HCT116 (cell line): ENCODE measurements at regions not wholly inside any gene's neighbourhood (a gene's known extent, or its start where the extent isn't known, plus 50 kb on each side); places are given as distances from the start of the nearest gene placed in this dataset.

ENCODE experiments used
- ATAC-seq: fragments of 200-7000 bp; cut with Tn5 transposase; 2 replicates; pipeline ENCODE4 v1.9.1; 2020; ENCODE audit warnings: mild to moderate bottlenecking, moderate library complexity
- BruUV-seq: library from RNA; stranded (reverse); fragments of 400-500 nt; replicated peaks from 2 replicates; lab custom pipeline; 2021; lab: Mats Ljungman, UMichigan
- CTCF ChIA-PET: fragments of 300-600 bp; sonication (Branson Sonifier 250); formaldehyde crosslinking; loops from one replicate; lab custom pipeline; 2021; ENCODE audit warnings: antibody characterized with exemption; lab: Charles Lee
- POLR2A ChIA-PET: fragments of 300-600, 350-600 bp; sonication (Branson Sonifier 250); formaldehyde crosslinking; loops from one replicate; lab custom pipeline; 2021; ENCODE audit warnings: antibody characterized with exemption; lab: Charles Lee
- RAD21 ChIA-PET, 2 experiments: fragments of 300-600 bp; sonication (Branson Sonifier 250); formaldehyde crosslinking; loops; one replicate each; lab custom pipeline; 2023; ENCODE audit warnings: low total read pairs in 2 of 2; ENCODE audit not compliant: uncharacterized antibody in 2 of 2, unreplicated experiment in 2 of 2, low non-redundant PET in 1 of 2; lab: Charles Lee
- DNase-seq: peaks from one replicate; pipeline ENCODE4 v3.0.0-alpha.2; 2010; ENCODE audit warnings: low read depth, low spot score
- H2AFZ ChIP-seq: fragments of 200-600 bp; shearing (Covaris generic), sonication (generic); 2 replicates; pipeline ENCODE4 v1.6.1; 2017; ENCODE audit warnings: low read depth, mixed run types, mixed read lengths, antibody characterized with exemption, low read length; ENCODE audit not compliant: poor library complexity, severe bottlenecking
- H3K27ac ChIP-seq: 2 replicates; pipeline ENCODE4 v1.5.1; 2012; ENCODE audit warnings: low read depth, low read length
- H3K27me3 ChIP-seq: fragments of 200-600 bp; sonication (generic); 2 replicates; pipeline ENCODE4 v1.6.1; 2016; ENCODE audit warnings: mixed run types, low read length, mixed read lengths; ENCODE audit not compliant: insufficient read depth
- H3K36me3 ChIP-seq, 2 experiments: fragments of 200-500 bp in 1 of 2; fragments of 200-600 bp in 1 of 2; sonication (Bioruptor generic) in 1 of 2; sonication (generic) in 1 of 2; 2 replicates each; pipeline versions ENCODE4 v1.5.1 to v1.6.1; 2014 to 2016; ENCODE audit warnings: low read length in 2 of 2, inconsistent platforms in 1 of 2, mixed read lengths in 1 of 2, mixed run types in 1 of 2; ENCODE audit not compliant: insufficient read depth in 2 of 2, control insufficient read depth in 1 of 2
- H3K4me1 ChIP-seq, 2 experiments: fragments of 200-600 bp in 1 of 2; sonication (generic) in 1 of 2; 2 replicates each; pipeline versions ENCODE4 v1.5.1 to v1.6.1; 2012 to 2017; ENCODE audit warnings: low read length in 2 of 2, inconsistent platforms in 1 of 2, mild to moderate bottlenecking in 1 of 2, mixed read lengths in 1 of 2, mixed run types in 1 of 2, moderate library complexity in 1 of 2; ENCODE audit not compliant: insufficient read depth in 2 of 2, control insufficient read depth in 1 of 2
- H3K4me2 ChIP-seq: fragments of 200-600 bp; sonication (generic); 2 replicates; pipeline ENCODE4 v1.6.1; 2017; ENCODE audit warnings: mixed run types, low read length, mixed read lengths
- H3K4me3 ChIP-seq, 2 experiments: fragments of 200-600 bp in 1 of 2; sonication (generic) in 1 of 2; replicated peaks in 1 of 2; 2 replicates each; pipeline ENCODE4 v1.5.1; 2011 to 2016; ENCODE audit warnings: low read length in 2 of 2, control low read depth in 1 of 2, low read depth in 1 of 2, mild to moderate bottlenecking in 1 of 2, mixed read lengths in 1 of 2, mixed run types in 1 of 2
- H3K79me2 ChIP-seq: fragments of 200-600 bp; sonication (generic); 2 replicates; pipeline ENCODE4 v1.6.1; 2017; ENCODE audit warnings: mild to moderate bottlenecking, mixed run types, low read length, moderate library complexity, mixed read lengths; ENCODE audit not compliant: insufficient read depth
- H3K9ac ChIP-seq: fragments of 200-600 bp; sonication (generic); 2 replicates; pipeline ENCODE4 v1.6.1; 2016; ENCODE audit warnings: low read length, mixed read lengths
- H3K9me2 ChIP-seq: fragments of 200-600 bp; sonication (generic), shearing (Covaris generic); 2 replicates; pipeline ENCODE4 v1.6.1; 2017; ENCODE audit warnings: mixed run types, mild to moderate bottlenecking, moderate library complexity; ENCODE audit not compliant: insufficient read depth
- H3K9me3 ChIP-seq, 2 experiments: fragments of 200-500 bp in 1 of 2; fragments of 200-600 bp in 1 of 2; sonication (Bioruptor generic) in 1 of 2; sonication (generic) in 1 of 2; 2 replicates each; pipeline ENCODE4 v1.6.1; 2014 to 2017; ENCODE audit warnings: low read length in 2 of 2, mixed read lengths in 2 of 2, inconsistent platforms in 1 of 2, low read depth in 1 of 2, mild to moderate bottlenecking in 1 of 2, mixed run types in 1 of 2, moderate library complexity in 1 of 2; ENCODE audit not compliant: control insufficient read depth in 1 of 2, insufficient read depth in 1 of 2
- H4K20me1 ChIP-seq: fragments of 200-600 bp; sonication (generic), shearing (Covaris generic); 2 replicates; pipeline ENCODE4 v1.6.1; 2017; ENCODE audit warnings: mixed run types, mild to moderate bottlenecking, moderate library complexity; ENCODE audit not compliant: insufficient read depth
- ATF3 ChIP-seq: IDR thresholded peaks from 2 replicates; pipeline ENCODE4 v1.6.1; 2012
- CBX3 ChIP-seq: IDR thresholded peaks from 2 replicates; pipeline ENCODE4 v1.6.1; 2012; ENCODE audit warnings: low read depth
- CEBPB ChIP-seq: IDR thresholded peaks from 2 replicates; pipeline ENCODE4 v1.6.1; 2012; ENCODE audit warnings: low read depth
- CTCF ChIP-seq, 3 experiments: fragments of 200-600 bp in 1 of 3; sonication (generic) in 1 of 3; IDR thresholded peaks in 2 of 3; conservative IDR thresholded peaks in 1 of 3; 2 replicates each; pipeline ENCODE4 v1.5.1; 2012 to 2017; ENCODE audit warnings: low read depth in 2 of 3, low read length in 2 of 3, antibody characterized with exemption in 1 of 3, borderline replicate concordance in 1 of 3, control low read depth in 1 of 3, mild to moderate bottlenecking in 1 of 3, mixed read lengths in 1 of 3, mixed run types in 1 of 3, moderate library complexity in 1 of 3; ENCODE audit not compliant: insufficient read depth in 1 of 3
- ELF1 ChIP-seq: IDR thresholded peaks from 2 replicates; pipeline ENCODE4 v1.6.1; 2012; ENCODE audit warnings: low read depth, borderline replicate concordance
- EZH2 ChIP-seq: fragments of 200-600 bp; sonication (generic); IDR thresholded peaks from 2 replicates; pipeline ENCODE4 v1.6.1; 2017; ENCODE audit warnings: antibody characterized with exemption, mixed run types
- EZH2phosphoT487 ChIP-seq: fragments of 200-600 bp; IDR thresholded peaks from 2 replicates; pipeline ENCODE4 v1.6.1; 2018; ENCODE audit warnings: antibody characterized with exemption, borderline replicate concordance
- FOSL1 ChIP-seq: IDR thresholded peaks from 2 replicates; pipeline ENCODE4 v1.6.1; 2012; ENCODE audit warnings: low read depth
- JUND ChIP-seq: IDR thresholded peaks from 2 replicates; pipeline ENCODE4 v1.6.1; 2012
- MAX ChIP-seq: IDR thresholded peaks from 2 replicates; pipeline ENCODE4 v1.6.1; 2012
- POLR2A ChIP-seq: IDR thresholded peaks from 2 replicates; pipeline ENCODE4 v1.7.0; 2011; ENCODE audit warnings: borderline replicate concordance; ENCODE audit not compliant: insufficient read depth, insufficient read length; ENCODE audit errors: extremely low read depth
- POLR2AphosphoS5 ChIP-seq: IDR thresholded peaks from 2 replicates; pipeline ENCODE4 v1.6.1; 2011; ENCODE audit warnings: mild to moderate bottlenecking, low read depth, low read length, moderate library complexity
- SIN3A ChIP-seq: IDR thresholded peaks from 2 replicates; pipeline ENCODE4 v1.6.1; 2012; ENCODE audit warnings: low read depth
- SP1 ChIP-seq: IDR thresholded peaks from 2 replicates; pipeline ENCODE4 v1.6.1; 2012; ENCODE audit warnings: low read depth
- TCF7L2 ChIP-seq: IDR thresholded peaks from 2 replicates; pipeline ENCODE4 v1.7.0; 2011; ENCODE audit warnings: borderline replicate concordance, inconsistent platforms; ENCODE audit not compliant: insufficient read depth, insufficient read length; ENCODE audit errors: extremely low read depth
- YY1 ChIP-seq: IDR thresholded peaks from 2 replicates; pipeline ENCODE4 v1.6.1; 2011; ENCODE audit warnings: low read length, low read depth, moderate library complexity, mild to moderate bottlenecking; ENCODE audit not compliant: insufficient replicate concordance; ENCODE audit errors: extremely low read depth
- ZFX ChIP-seq: fragments of 450-650 bp; IDR thresholded peaks from 2 replicates; pipeline ENCODE4 v1.6.1; 2017
- ZNF274 ChIP-seq: fragments of 200-500 bp; sonication (Bioruptor generic); IDR thresholded peaks from 2 replicates; pipeline ENCODE4 v1.6.1; 2014; ENCODE audit warnings: mild to moderate bottlenecking, low read depth, low read length, inconsistent platforms
- intact Hi-C: fragments of 100-400 bp; cut with micrococcal nuclease; formaldehyde crosslinking; loops from 2 replicates; pipeline ENCODE4 v1.10.0; 2022

- H3K36me3 ChIP-seq = no peaks in the 10 kb centered on the region
- TF ChIP-seq SP1 (no peak), CEBPB (no peak), JUND (no peak), MAX (no peak), YY1 (no peak)
- ChIA-PET POLR2A (no interaction called here), CTCF (no interaction called here), RAD21 (no interaction called here)
- no TSS peak for BruUV-seq
- H2AFZ ChIP-seq = no peak overlapping the region
- no peaks in the 10 kb centered on the region for H3K9me2 ChIP-seq
- no peaks in the 10 kb centered on the region for H3K4me1 ChIP-seq
- DNase-seq = no peak
- ATAC-seq = no peak
- H3K79me2 ChIP-seq = no peaks in the 10 kb centered on the region
- no peak overlapping the region for H3K4me3 ChIP-seq
- no peak overlapping the region for H3K27ac ChIP-seq
- H4K20me1 ChIP-seq = no peaks in the 10 kb centered on the region
- no peak overlapping the region for H3K9ac ChIP-seq
- H3K9me3 ChIP-seq = no peaks in the 10 kb centered on the region
- intact Hi-C loops = no loop called here
- no peak overlapping the region for H3K4me2 ChIP-seq
- H3K27me3 ChIP-seq = 0 out of 2 replicates have a peak, but pooled peaks cover 5% of the 10 kb centered on the region
Measured at GRCh38 chr3:67774676-67775075, 120.3 kb upstream of the SUCLG2 start.

GRCh38 chr3:67765575-67765974 lies 111.2 kb upstream of the SUCLG2 start:
- intact Hi-C loops = no loop called here
- Histone ChIP-seq H3K4me3 (no peak overlapping the region), H3K79me2 (no peaks in the 10 kb centered on the region), H2AFZ (no peak overlapping the region), H3K9me2 (no peaks in the 10 kb centered on the region), H3K27ac (no peak overlapping the region), H3K36me3 (no peaks in the 10 kb centered on the region), H3K4me1 (no peaks in the 10 kb centered on the region), H3K9ac (no peak overlapping the region), H3K9me3 (no peaks in the 10 kb centered on the region), H3K27me3 (peaks cover 11% of the 10 kb centered on the region; the same call in 1 of the 2 replicates), H4K20me1 (no peaks in the 10 kb centered on the region), H3K4me2 (no peak overlapping the region)
- no peak for DNase-seq
- ChIA-PET RAD21 (no interaction called here), CTCF (no interaction called here), POLR2A (no interaction called here)
- BruUV-seq = no TSS peak
- no peak for ATAC-seq
- TF ChIP-seq CBX3 (no peak), ZFX (no peak), CEBPB (no peak), POLR2AphosphoS5 (no peak), ELF1 (no peak), SIN3A (no peak), ZNF274 (no peak), FOSL1 (no peak), MAX (no peak), CTCF (IDR thresholded peaks at IDR 0.05 in 2 of 3, conservative IDR thresholded peaks at IDR 0.05 in 1 of 3; ENCODE audit: borderline replicate concordance in 1 of 3, insufficient read depth in 1 of 3, low read depth in 2 of 3, low read length in 2 of 3) (no peak), ATF3 (no peak), JUND (no peak), EZH2phosphoT487 (no peak), TCF7L2 (no peak), YY1 (no peak), EZH2 (no peak), POLR2A (no peak)
